Breast epithelium (tissue), 4 donors: ENCODE measurements at regions not wholly inside any gene's neighbourhood (a gene's known extent, or its start where the extent isn't known, plus 50 kb on each side); places are given as distances from the start of the nearest gene placed in this dataset.

ENCODE experiments used
- DNase-seq, 2 donors: peaks; one replicate each; pipeline ENCODE4 v3.0.0-alpha.2; 2019; ENCODE audit warnings: low spot score in 2 of 2
- H3K27ac ChIP-seq, 2 donors: fragments of 200-600 bp; sonication (generic) in 1 of 2; one replicate each; pipeline ENCODE4 v1.5.1; 2016 to 2019; ENCODE audit warnings: mild to moderate bottlenecking in 1 of 2
- H3K27me3 ChIP-seq, 2 donors: fragments of 200-600 bp; sonication (generic) in 1 of 2; one replicate each; pipeline versions ENCODE4 v1.5.1 to v1.6.0; 2017 to 2019; ENCODE audit warnings: control low read depth in 1 of 2, mild to moderate bottlenecking in 1 of 2
- H3K36me3 ChIP-seq: fragments of 200-600 bp; one replicate; pipeline ENCODE4 v1.5.1; 2019
- H3K4me1 ChIP-seq, 2 donors: fragments of 200-600 bp; sonication (generic); one replicate each; pipeline ENCODE4 v1.5.1; 2016 to 2019; ENCODE audit warnings: control low read depth in 1 of 2
- H3K4me3 ChIP-seq, 3 donors: fragments of 200-600 bp; sonication (generic); 1 replicate in 2 of 3; 2 replicates in 1 of 3; pipeline ENCODE4 v1.5.1; 2016 to 2019; ENCODE audit warnings: mild to moderate bottlenecking in 3 of 3, moderate library complexity in 2 of 3
- H3K9me3 ChIP-seq, 2 donors: fragments of 200-600 bp; sonication (generic) in 1 of 2; one replicate each; pipeline ENCODE4 v1.5.1; 2016 to 2019; ENCODE audit warnings: control low read depth in 1 of 2
- CTCF ChIP-seq, 3 donors: fragments of 450-650 bp; IDR thresholded peaks; one replicate each; pipeline ENCODE4 v1.5.1; 2016 to 2017; ENCODE audit warnings: antibody characterized with exemption in 3 of 3, mild to moderate bottlenecking in 3 of 3, moderate library complexity in 3 of 3
- POLR2A ChIP-seq: fragments of 450-650 bp; IDR thresholded peaks from one replicate; pipeline ENCODE4 v1.6.1; 2016; ENCODE audit warnings: antibody characterized with exemption, mild to moderate bottlenecking, moderate library complexity
- POLR2AphosphoS5 ChIP-seq, 3 donors: sonication (generic); formaldehyde crosslinking; IDR thresholded peaks; one replicate each; pipeline ENCODE4 v1.6.1; 2017; ENCODE audit warnings: antibody characterized with exemption in 3 of 3
- intact Hi-C: fragments of 100-400 bp; cut with DNase I; formaldehyde crosslinking; loops from one replicate; pipeline ENCODE4 v1.15.1; 2023; ENCODE audit warnings: low total_unique reads

DNA sequence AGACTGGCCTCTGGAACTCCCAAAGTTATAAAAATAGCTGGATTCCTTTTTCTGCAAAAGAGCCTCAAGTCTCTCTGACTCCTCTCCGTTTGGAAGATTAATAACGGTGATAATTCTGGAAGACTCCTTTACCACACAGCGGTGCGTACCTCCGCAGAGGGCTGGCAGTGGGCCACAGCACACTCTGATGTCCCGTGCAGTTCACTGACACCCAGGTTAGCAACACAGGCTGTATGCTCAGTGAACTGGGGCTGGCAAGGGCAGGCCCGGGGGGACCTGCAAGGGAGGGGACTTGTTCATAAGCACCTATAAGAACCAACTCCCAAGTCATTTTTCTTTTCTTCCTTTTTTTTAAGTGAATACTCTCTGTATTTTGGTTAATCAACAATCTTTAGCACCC is 120.3 kb upstream of the TJP1 start:
- H3K9me3 ChIP-seq = no peaks in the 10 kb centered on the region
- no peaks in the 10 kb centered on the region for H3K27me3 ChIP-seq
- DNase-seq = no peak
- H3K27ac ChIP-seq = no peak overlapping the region
- H3K4me1 ChIP-seq = no peaks in the 10 kb centered on the region
- TF ChIP-seq CTCF (IDR thresholded peaks at IDR 0.05) (no peak), POLR2AphosphoS5 (IDR thresholded peaks at IDR 0.05) (no peak), POLR2A (no peak)
- intact Hi-C loops = no loop called here
- H3K4me3 ChIP-seq = no peak overlapping the region
- H3K36me3 ChIP-seq = no peaks in the 10 kb centered on the region

DNA sequence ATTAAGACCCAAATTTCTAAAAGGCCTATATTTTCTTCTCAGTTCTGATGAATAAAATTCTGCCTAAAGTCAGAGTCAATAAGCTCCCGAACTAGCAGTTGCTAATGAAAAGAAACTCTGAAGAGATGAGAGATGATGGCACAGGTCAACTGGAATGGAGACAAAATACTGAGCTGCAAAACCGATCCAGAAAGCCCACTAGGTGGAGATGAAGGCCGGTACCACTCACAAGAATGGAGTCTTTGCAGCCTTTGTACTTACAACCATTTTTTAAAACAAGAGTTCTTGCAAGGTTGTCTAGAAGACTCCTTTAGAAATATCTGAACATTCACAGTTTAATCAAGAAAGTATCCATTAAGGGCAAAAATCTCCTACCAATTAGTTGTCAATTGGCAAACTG is 119.9 kb upstream of the TJP1 start:
- no peaks in the 10 kb centered on the region for H3K9me3 ChIP-seq
- intact Hi-C loops = no loop called here
- DNase-seq = no peak
- TF ChIP-seq POLR2AphosphoS5 (IDR thresholded peaks at IDR 0.05) = no peak
- H3K27ac ChIP-seq = no peak overlapping the region
- no peaks in the 10 kb centered on the region for H3K36me3 ChIP-seq
- no peak overlapping the region for H3K4me3 ChIP-seq
- H3K4me1 ChIP-seq = no peaks in the 10 kb centered on the region
- no peaks in the 10 kb centered on the region for H3K27me3 ChIP-seq

- intact Hi-C loops = no loop called here
- H3K4me3 ChIP-seq = no peak overlapping the region
- no peaks in the 10 kb centered on the region for H3K36me3 ChIP-seq
- TF ChIP-seq POLR2AphosphoS5 (IDR thresholded peaks at IDR 0.05) = no peak
- no peak for TF ChIP-seq CTCF (IDR thresholded peaks at IDR 0.05)
- no peak for TF ChIP-seq POLR2A
- no peaks in the 10 kb centered on the region for H3K27me3 ChIP-seq
- DNase-seq = no peak
- no peaks in the 10 kb centered on the region for H3K9me3 ChIP-seq
- no peak overlapping the region for H3K27ac ChIP-seq
- H3K4me1 ChIP-seq = no peaks in the 10 kb centered on the region
Observed at GRCh38 chr15:29939404-29939803, 117.1 kb upstream of the TJP1 start.

GRCh38 chr15:29938361-29939335 is 116.4 kb upstream of the TJP1 start:
- no peaks in the 10 kb centered on the region for H3K27me3 ChIP-seq
- intact Hi-C loops = no loop called here
- no peaks in the 10 kb centered on the region for H3K36me3 ChIP-seq
- H3K4me1 ChIP-seq = no peaks in the 10 kb centered on the region
- H3K27ac ChIP-seq = no peak overlapping the region
- no peak for DNase-seq
- TF ChIP-seq CTCF (IDR thresholded peaks at IDR 0.05) = no peak
- no peak for TF ChIP-seq POLR2AphosphoS5 (IDR thresholded peaks at IDR 0.05)
- no peak for TF ChIP-seq POLR2A
- H3K4me3 ChIP-seq = no peak overlapping the region
- no peaks in the 10 kb centered on the region for H3K9me3 ChIP-seq

DNA sequence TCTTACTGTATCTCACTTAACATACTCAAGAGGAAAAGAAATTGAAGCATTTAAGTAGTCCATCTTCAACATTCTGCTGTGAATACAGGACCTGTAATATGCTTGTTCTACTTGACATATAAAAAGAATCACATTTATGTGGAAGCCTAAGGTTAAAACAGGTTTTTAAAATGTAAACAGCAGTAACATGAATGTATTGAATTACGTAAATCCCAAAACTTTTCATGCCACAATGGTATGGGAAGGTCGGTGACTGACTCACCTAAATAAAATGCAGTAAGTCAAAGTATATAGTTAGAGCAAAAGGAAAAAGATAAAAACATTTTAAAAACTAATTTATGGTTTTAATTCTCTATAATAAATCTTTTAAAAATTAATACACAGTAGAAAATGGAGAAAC is 115.7 kb upstream of the TJP1 start:
- Histone ChIP-seq H3K4me1 (no peaks in the 10 kb centered on the region), H3K36me3 (no peaks in the 10 kb centered on the region), H3K9me3 (no peaks in the 10 kb centered on the region), H3K27me3 (no peaks in the 10 kb centered on the region), H3K27ac (no peak overlapping the region), H3K4me3 (no peak overlapping the region)
- DNase-seq = no peak
- TF ChIP-seq CTCF (IDR thresholded peaks at IDR 0.05) = no peak
- no peak for TF ChIP-seq POLR2A
- no peak for TF ChIP-seq POLR2AphosphoS5 (IDR thresholded peaks at IDR 0.05)
- intact Hi-C loops = no loop called here
